ENCODE measurements at regions not wholly inside any gene's neighbourhood (a gene's known extent, or its start where the extent isn't known, plus 50 kb on each side); places are given as distances from the start of the nearest gene placed in this dataset.
"Not testable (repeated sequence)": the region's sequence is repeated elsewhere in the genome, so short reads cannot be mapped to it uniquely, and the experiment has no call there.

GRCh38 chr1:157409927-157410326 lies 142.4 kb downstream of the FCRL5 start:
- DNase-seq (ENCODE audit: low read depth) = no peak

- DNase-seq (ENCODE audit: low read depth) = no peak
Observed at GRCh38 chr1:157407917-157408525, 144.3 kb downstream of the FCRL5 start.

GRCh38 chr1:157407367-157407766 lies 144.9 kb downstream of the FCRL5 start:
- DNase-seq (ENCODE audit: low read depth) = no peak

GRCh38 chr1:157405662-157406061 lies 146.7 kb downstream of the FCRL5 start:
- no peak for DNase-seq (ENCODE audit: low read depth)

GRCh38 chr1:157404614-157405013 lies 147.7 kb downstream of the FCRL5 start:
- no peak for DNase-seq (ENCODE audit: low read depth)

GRCh38 chr1:157404063-157404501 lies 148.2 kb downstream of the FCRL5 start:
- no peak for DNase-seq (ENCODE audit: low read depth)

- DNase-seq (ENCODE audit: low read depth) = no peak
Observed at GRCh38 chr1:157403608-157404007, 148.7 kb downstream of the FCRL5 start.

GRCh38 chr1:157403203-157403602 lies 149.1 kb downstream of the FCRL5 start:
- no peak for DNase-seq (ENCODE audit: low read depth)

GRCh38 chr1:157400766-157401165 lies 151.5 kb downstream of the FCRL5 start:
- no peak for DNase-seq (ENCODE audit: low read depth)

GRCh38 chr1:157399984-157400382 lies 152.3 kb downstream of the FCRL5 start:
- no peak for DNase-seq (ENCODE audit: low read depth)

- DNase-seq (ENCODE audit: low read depth) = no peak
Observed at GRCh38 chr1:157399343-157399983, 152.9 kb downstream of the FCRL5 start.

GRCh38 chr1:157390651-157391050 lies 161.7 kb downstream of the FCRL5 start:
- DNase-seq (ENCODE audit: low read depth) = peak; percentile 79

GRCh38 chr1:157388057-157388456 lies 164.3 kb downstream of the FCRL5 start:
- DNase-seq (ENCODE audit: low read depth) = no peak

- DNase-seq (ENCODE audit: low read depth) = no peak
Observed at GRCh38 chr1:157384258-157384657, 168.1 kb downstream of the FCRL5 start.

- no peak for DNase-seq (ENCODE audit: low read depth)
Observed at GRCh38 chr1:157382351-157382750, 170.0 kb downstream of the FCRL5 start.

GRCh38 chr1:157380523-157380922 lies 171.8 kb downstream of the FCRL5 start:
- no peak for DNase-seq (ENCODE audit: low read depth)

- DNase-seq (ENCODE audit: low read depth) = not testable (repeated sequence)
Observed at GRCh38 chr1:157377280-157377713, 175.0 kb downstream of the FCRL5 start.

GRCh38 chr1:157376681-157377080 lies 175.6 kb downstream of the FCRL5 start:
- DNase-seq (ENCODE audit: low read depth) = no peak

- DNase-seq (ENCODE audit: low read depth) = not testable (repeated sequence)
Observed at GRCh38 chr1:157372311-157372710, 180.0 kb downstream of the FCRL5 start.

GRCh38 chr1:157371826-157372225 lies 180.5 kb downstream of the FCRL5 start:
- no peak for DNase-seq (ENCODE audit: low read depth)

- no peak for DNase-seq (ENCODE audit: low read depth)
Observed at GRCh38 chr1:157371221-157371620, 181.1 kb downstream of the FCRL5 start.

GRCh38 chr1:157370698-157371097 lies 181.6 kb downstream of the FCRL5 start:
- no peak for DNase-seq (ENCODE audit: low read depth)

- DNase-seq (ENCODE audit: low read depth) = no peak
Observed at GRCh38 chr1:157369808-157370521, 182.3 kb downstream of the FCRL5 start.

Data from HS-27A (cell line).